HG03575 (cell line): ENCODE measurements at regions not wholly inside any gene's neighbourhood (a gene's known extent, or its start where the extent isn't known, plus 50 kb on each side); places are given as distances from the start of the nearest gene placed in this dataset.
"Not testable (repeated sequence)": the region's sequence is repeated elsewhere in the genome, so short reads cannot be mapped to it uniquely, and the experiment has no call there.

ENCODE experiments used
- ATAC-seq: cut with Tn5 transposase; IDR thresholded peaks from one replicate; pipeline ENCODE4 v1.9.1; 2021; ENCODE audit not compliant: unreplicated experiment, insufficient number of reproducible peaks, low FRiP score; ENCODE audit errors: extremely low read depth

- ATAC-seq, result no peak
Measured at GRCh38 chr3:95333826-95334225, 1271.0 kb downstream of the NSUN3 start.

DNA sequence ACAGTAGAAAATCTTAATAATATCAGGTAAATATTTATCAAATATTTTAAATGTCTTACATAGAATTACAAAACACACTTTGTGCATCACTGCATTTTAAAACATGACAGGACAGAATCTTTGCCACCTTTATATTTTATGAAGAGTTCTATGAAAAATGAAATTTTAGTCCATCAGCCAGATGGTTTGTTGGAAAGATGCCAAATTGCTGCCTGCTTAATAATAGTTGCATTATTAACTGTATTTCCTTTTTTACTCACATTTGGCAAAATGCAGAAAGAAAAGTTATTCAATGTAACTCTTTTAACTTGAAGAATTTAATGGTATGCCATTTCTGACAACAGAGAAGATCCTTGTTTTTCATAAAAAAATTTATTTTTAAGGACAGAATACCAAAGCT is 1271.6 kb downstream of the NSUN3 start:
- ATAC-seq, result no peak

- ATAC-seq, result no peak
Measured at GRCh38 chr3:95335517-95335916, 1272.7 kb downstream of the NSUN3 start.

DNA sequence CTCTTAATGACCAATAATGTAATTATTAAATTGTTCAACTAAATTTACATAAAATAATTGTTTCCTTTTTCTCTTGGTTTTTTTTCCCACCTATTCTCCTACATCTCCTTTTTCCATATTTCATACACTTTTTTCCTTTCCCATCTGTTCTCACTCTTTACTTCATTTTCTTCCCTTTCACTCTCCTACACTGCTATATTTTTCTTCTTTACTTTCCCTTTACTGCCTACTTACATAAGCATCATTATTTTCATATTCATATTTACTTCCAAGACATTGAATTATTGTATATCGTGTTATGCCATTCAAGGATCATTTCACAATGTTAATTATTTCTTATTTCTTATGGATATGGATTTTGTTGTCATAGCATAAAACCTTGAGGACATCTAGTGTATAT is 1275.6 kb downstream of the NSUN3 start:
- ATAC-seq, result no peak

DNA sequence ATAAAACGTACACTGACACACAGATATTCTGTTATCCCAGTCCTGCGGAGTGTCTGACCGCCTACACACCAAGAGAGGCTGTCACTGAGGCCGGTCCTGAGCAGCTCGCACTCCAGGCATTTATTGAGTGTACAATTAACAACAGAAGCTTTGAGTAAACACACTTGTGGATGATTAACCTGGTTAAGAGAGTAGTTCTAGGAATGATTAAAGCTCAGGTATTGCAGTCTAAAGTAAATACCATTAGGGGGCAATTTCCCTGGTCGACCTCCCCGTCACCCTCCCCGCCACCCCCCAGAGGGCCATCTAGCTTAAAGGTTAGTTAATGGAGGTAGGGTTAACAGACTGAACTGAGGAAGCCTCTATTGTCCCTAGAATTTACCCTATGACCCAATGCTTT is 1278.5 kb downstream of the NSUN3 start:
- ATAC-seq, result no peak

DNA sequence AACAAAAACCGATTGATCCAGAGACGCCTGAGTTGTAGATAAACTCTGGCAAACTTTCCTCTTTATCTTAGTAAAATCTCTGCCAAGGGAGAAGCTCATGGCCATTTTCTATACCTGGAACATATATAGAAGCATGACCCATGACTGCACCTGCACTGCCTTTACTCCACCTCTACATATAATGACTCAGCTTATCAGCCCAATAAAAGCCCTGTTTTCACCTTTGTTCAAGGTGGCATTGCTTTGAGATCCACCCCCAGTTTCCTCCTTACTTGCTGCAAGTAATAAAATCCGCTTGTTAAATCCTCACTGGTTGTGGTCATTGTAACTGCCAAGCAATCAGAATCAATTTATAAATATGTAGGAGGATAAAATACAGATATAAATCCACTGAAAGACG is 1280.4 kb downstream of the NSUN3 start:
- ATAC-seq, result no peak

DNA sequence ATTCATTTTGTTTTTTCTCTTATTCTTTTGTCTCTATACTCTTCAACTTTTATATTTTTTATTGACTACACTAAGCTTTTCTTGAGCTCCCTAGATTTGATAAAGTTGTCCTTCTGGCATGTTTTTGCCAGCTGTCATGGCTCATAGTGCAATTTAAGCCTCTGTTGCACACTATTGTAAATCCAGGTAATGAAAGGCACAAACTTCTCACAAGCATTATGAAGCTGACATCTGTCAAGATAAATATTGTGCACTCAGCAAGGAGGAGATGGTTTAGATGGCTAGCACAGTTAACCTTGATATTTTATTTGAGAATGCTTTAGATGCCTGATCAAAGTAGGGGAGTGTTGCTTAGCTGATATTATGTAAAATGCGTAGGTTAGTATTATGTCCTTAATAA is 1280.9 kb downstream of the NSUN3 start:
- no peak for ATAC-seq

GRCh38 chr3:95347936-95348335 is 1285.1 kb downstream of the NSUN3 start:
- not testable (repeated sequence) for ATAC-seq

DNA sequence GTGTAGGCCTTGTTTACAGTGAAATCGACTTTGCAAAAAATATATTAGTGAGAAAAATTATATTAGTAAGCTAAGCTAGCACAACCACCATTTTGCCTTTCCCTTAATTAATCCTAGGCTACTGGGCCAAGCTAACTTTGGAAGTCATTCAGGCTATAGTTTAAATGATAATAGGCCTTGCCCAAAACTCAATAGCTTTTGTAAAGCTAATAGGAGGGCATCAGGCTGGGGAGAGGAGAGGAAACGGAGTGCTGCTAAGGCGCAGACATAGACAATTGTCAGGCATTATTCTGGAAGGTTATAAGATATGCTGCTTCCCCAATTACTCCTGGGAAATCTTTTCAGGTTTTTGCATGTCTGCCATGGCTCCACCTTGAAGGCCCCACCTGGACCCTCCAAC is 1286.0 kb downstream of the NSUN3 start:
- no peak for ATAC-seq

DNA sequence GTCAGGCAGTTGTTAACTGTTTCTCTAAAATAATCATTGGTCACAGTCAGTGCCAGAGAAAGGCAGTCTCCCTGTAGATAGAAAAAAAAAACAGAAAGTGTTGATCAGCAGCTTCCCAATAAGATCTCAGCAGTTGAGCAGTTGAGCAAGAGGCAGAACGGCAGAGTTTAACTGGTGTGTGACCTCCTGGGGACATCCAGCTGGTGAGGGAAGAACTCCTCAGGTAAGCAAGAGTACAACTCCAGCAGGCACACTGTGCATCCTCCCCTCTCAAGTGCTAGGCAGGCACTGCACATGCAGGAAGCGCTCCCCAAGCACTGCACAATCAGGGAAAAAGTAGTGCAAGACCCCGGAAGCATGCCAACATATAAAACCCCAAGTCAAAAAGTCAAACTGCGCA is 1287.2 kb downstream of the NSUN3 start:
- no peak for ATAC-seq

DNA sequence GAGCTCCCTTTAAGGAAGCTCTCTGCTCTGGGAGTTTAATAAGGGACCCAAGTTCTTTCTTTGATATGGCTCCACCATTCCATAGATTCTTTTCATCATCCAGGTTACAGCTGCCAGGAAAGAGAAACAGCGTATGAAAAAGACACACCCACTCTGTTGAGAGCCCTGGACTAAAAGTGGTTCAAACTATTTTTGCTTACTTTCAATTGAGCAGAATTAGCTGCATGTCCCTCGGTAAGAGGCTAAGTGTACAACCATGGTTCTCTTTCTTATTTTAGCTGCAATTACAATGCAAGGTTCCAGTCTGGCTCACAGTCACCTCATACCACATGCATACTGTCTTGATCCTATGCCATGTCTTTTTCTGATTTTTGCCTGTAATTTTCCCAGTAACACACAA is 1288.3 kb downstream of the NSUN3 start:
- ATAC-seq, result no peak

DNA sequence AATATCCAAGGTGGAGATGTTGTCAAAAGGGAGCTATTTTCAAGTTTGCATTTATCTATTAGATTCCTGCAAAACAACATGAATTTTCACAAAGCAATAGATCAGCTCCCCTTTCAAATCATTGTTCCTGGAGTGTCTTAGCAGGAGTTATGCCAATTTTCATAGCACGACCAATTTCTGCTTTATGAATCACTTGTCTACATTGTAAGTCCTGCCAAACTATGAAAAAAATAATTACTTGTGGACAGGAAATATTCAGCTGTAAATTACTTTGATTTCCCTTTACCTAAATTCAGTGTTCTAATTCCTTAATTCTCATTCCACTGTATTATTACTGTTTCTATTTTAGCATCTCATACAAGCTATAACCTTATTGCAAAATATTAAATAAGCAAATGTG is 1289.6 kb downstream of the NSUN3 start:
- ATAC-seq, result no peak

DNA sequence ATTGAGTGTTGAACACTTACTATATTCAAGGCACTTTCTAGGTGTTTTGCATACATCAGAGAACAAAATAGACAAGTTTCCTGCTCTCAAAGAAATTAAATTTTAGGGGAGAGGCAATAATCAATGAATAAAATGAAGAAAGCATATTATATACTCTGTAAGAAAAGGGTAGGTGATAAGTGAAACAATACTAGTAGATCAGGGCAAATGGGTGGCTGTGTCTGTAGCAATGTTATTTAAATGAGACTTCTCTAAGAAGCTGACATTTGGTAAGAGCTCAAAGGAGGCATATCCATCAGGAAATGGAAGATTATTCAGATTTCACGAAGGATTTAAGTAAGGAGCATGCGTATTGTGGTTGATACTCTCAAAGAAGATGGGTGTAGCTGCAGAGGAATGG is 1291.6 kb downstream of the NSUN3 start:
- ATAC-seq, result no peak

DNA sequence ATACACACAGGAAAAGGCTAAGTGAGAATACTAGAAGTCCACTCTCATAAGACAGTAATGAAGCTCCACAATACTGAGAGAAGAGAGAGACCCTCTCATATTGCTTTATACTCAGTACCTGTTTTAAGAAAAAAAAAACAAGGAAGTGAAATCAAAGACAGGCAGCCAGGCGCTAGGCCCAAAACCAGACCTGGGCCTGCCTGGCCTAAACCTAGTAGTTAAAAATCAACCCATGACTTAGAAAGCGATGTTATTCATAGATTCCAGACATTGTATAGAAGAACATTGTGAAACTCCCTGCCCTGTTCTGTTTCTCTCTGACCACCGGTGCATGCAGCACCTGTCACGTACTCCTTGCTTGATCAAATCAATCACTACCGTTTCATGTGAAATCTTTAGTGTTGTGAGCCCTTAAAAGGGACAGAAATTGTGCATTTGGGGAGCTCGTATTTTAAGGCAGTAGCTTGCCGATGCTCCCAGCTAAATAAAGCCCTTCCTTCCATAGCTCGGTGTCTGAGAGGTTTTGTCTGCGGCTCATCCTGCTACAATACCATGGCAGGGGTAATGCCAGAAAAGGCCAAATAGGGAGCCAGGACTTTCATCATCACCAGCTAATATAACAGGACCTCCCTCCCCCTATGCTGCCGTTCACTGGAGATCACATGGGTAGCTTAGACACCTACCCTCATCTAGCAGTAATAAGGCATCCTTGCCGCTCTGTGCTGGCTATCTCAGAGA is 1294.1 kb downstream of the NSUN3 start:
- ATAC-seq, result peak; percentile 45

DNA sequence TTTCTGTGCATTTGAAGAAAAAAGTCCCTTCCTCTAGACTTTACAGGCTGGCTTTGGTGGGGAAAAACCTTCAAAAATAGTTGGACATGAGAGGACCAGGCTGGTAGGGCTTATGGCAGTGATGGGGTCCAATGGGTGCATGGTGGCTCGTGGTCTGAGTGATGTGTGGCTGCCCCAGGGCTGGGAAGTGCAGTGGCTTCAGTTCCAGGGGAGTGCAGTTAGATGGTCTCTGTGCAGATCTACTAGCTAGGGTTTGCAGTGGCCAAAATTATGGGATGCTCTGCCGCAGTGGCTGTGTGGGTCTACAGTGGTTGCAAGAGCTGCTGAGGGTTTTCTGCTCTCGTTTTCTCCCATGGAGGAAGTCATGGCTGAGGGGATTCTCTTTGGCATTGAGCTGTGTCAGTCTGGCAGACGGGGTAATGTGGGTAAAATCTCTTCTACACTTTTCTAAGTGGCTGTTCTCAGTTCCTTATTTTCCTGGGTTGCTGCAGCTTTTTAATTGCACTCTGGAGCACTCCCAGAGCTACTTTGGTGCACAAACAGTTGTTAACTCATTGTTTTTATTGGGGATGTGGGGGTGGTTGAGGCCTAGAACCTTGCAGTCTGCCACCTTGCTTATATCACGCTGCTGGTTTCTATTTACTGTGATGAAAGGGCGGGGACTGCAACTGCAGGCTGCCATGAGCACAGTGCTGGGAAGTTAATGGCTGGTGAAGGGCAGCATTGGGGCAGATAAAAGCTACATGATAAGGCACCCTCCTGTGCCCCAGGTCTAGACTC is 1324.6 kb downstream of the NSUN3 start:
- ATAC-seq, result no peak

DNA sequence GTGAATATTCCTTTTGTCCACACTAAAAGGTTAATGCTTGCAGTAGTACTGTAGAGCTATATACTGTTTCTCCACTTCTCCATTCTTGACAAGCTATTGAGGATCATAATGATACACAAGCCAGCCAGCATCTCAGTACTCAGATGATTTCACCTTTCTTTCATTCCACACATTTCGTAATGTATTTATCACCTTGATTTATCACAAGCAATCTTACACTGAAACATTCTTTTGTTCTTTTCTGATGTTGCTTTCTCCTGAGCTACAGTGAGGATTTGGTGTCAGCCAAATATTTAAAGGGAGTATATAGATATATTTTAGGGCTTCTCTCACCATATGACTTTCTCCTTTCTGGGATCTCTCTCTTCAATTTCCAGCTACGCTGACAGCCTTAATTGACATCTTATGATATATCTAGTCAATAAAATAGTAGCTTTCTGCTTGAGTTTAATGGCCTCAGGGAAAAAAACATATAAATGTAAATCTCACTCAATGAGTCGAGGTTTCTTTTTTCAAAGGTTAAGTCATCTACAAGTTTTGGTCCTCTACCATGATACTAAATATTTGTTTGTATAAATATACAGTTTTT is 1327.0 kb downstream of the NSUN3 start:
- no peak for ATAC-seq

DNA sequence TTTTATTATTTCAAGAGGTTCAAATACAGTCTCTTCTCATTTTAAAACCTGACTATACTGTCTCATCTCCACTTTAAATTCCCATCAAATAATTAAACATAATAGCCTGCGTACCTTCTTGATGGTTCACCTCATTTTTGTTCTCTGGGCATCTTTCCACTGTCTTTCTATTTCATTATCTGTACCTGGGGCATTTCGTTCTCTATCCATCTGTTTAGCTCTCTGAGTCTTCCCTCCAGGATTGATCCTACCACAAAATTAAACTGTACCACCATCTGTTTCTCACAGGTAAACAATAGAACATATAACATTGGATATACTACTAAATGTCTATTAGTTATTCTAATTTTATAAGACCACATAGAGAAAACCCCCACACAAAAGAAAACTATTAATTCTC is 1331.4 kb downstream of the NSUN3 start:
- no peak for ATAC-seq

- no peak for ATAC-seq
Measured at GRCh38 chr3:95399585-95399984, 1336.7 kb downstream of the NSUN3 start.

DNA sequence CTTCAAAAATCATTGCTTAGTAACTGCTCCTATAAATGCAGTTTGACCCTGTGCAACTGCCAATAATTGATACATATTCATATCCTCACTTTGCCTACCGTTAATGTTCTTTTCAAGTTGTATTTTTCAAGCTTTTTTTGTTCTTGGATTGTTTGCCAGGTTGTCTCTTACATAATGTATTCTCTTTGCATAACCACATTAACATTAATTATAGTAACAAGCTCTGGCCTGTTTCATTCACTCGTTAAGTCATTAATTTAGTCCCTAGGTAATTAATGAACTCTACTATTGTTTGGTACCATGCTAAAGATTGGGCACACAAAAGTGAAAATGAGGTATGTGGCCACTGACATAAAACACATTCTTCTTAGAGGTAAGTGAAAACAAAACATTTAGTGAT is 1338.8 kb downstream of the NSUN3 start:
- ATAC-seq, result no peak

DNA sequence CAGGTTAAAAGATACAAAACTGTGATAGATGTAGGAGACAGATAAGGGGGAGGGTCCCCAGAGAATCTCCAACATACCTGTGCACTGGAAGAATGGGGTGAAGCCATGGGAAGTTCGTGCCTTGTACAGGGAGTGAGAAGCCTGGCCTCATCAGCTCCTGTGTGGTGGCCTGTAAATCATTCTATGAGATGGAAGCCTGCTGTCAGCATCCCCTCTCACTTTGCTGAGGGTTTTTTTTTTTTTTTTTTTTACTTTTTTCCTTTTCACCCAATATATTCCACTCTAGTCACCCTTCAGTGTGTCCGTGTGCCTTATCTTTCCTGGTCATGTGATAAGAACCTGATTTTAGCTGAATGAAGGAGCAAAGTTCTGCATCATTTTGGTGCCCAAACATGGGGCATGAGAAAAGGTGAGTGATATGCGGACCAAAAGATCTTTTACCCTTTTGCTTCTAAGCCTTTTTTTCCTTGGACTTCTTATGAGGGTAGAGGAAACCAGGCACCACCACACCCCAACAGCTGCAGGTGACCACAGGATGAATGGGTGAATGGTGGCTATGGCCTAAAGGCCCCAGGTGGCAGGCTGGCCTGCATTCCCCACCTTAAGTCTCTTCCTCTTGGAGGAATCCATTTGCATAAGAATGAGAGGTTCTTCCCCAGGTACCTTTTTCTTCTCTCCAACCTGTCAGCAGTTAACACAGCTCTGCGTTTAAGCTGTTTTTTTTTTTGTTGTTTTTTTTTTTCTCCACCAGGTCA is 1345.0 kb downstream of the NSUN3 start:
- ATAC-seq, result no peak
